ENCODE measurements at regions not wholly inside any gene's neighbourhood (a gene's known extent, or its start where the extent isn't known, plus 50 kb on each side); places are given as distances from the start of the nearest gene placed in this dataset.

DNA sequence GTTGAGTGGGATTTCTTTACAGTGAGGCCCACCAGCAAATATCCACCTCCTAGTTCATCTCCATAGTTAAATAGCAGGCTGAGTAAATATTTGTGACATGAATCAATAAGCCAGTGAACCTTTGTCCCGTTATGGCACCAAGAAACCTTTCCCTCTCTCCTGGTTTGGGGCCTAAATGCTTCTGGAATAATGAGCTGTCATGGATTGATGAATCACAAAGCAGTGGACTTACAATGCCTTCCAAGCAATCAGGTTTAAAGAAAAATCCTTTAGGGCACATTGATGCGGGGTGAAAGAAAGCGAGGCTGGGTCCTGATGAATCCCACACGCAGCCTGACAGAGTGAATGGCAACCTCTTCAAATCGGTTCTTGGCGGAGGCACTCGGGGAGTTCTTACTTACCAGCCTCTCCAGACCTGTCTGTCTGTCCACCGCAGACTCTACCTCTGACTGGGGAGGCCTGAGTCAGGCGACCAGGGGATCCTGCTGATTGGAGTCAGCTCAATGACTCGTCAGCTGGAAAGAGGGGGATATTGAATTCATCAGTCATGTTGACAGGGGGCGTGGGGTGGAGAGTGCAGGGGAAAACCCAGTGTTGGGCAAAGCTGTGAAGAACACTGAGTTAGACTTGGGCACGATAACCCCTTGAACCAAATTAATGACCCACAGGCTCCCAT, 247.3 kb downstream of the PLPP3 start:
- TF ChIP-seq ATF3 (IDR thresholded peaks at IDR 0.05; ENCODE audit: borderline replicate concordance, extremely low read depth, low read depth, low read length): no peak
- no peak for TF ChIP-seq TARDBP (IDR thresholded peaks at IDR 0.05; ENCODE audit: borderline replicate concordance)
- TF ChIP-seq, protein P1, sequence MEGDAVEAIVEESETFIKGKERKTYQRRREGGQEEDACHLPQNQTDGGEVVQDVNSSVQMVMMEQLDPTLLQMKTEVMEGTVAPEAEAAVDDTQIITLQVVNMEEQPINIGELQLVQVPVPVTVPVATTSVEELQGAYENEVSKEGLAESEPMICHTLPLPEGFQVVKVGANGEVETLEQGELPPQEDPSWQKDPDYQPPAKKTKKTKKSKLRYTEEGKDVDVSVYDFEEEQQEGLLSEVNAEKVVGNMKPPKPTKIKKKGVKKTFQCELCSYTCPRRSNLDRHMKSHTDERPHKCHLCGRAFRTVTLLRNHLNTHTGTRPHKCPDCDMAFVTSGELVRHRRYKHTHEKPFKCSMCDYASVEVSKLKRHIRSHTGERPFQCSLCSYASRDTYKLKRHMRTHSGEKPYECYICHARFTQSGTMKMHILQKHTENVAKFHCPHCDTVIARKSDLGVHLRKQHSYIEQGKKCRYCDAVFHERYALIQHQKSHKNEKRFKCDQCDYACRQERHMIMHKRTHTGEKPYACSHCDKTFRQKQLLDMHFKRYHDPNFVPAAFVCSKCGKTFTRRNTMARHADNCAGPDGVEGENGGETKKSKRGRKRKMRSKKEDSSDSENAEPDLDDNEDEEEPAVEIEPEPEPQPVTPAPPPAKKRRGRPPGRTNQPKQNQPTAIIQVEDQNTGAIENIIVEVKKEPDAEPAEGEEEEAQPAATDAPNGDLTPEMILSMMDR (IDR thresholded peaks at IDR 0.05 in 2 of 3, conservative IDR thresholded peaks at IDR 0.05 in 1 of 3; ENCODE audit: control insufficient read depth in 2 of 3, extremely low read depth in 1 of 3, insufficient read depth in 1 of 3, low read depth in 3 of 3, low read length in 3 of 3): no peak
- no peak for TF ChIP-seq EZH2 (IDR thresholded peaks at IDR 0.05; ENCODE audit: borderline replicate concordance, control insufficient read depth, low read depth, low read length)
- no peak for TF ChIP-seq CEBPB (IDR thresholded peaks at IDR 0.05; ENCODE audit: borderline replicate concordance in 1 of 2, low read depth in 2 of 2, low read length in 2 of 2)
